Activated gamma-delta T cell treated with Interleukin-2 at 50 U/mL for 16 hours (primary cell): ENCODE measurements at regions not wholly inside any gene's neighbourhood (a gene's known extent, or its start where the extent isn't known, plus 50 kb on each side); places are given as distances from the start of the nearest gene placed in this dataset.

Experiments used
- DNase-seq: peaks from one replicate; pipeline ENCODE4 v3.0.0-alpha.2; 2020

GRCh38 chr7:135827391-135827790 is 78.8 kb upstream of the FAM180A start:
- DNase-seq: no peak

- DNase-seq: no peak
Measured at GRCh38 chr7:135825406-135825805, 76.8 kb upstream of the FAM180A start.

- no peak for DNase-seq
Measured at GRCh38 chr7:135822376-135822775, 73.8 kb upstream of the FAM180A start.

GRCh38 chr7:135817583-135817982 is 69.0 kb upstream of the FAM180A start:
- no peak for DNase-seq

GRCh38 chr7:135815033-135815432 is 66.4 kb upstream of the FAM180A start:
- no peak for DNase-seq

- no peak for DNase-seq
Measured at GRCh38 chr7:135812148-135812547, 63.5 kb upstream of the FAM180A start.

GRCh38 chr7:135811506-135811905 is 62.9 kb upstream of the FAM180A start:
- DNase-seq: no peak

- no peak for DNase-seq
Measured at GRCh38 chr7:135808206-135808605, 59.6 kb upstream of the FAM180A start.

- no peak for DNase-seq
Measured at GRCh38 chr7:135803143-135803542, 54.5 kb upstream of the FAM180A start.

GRCh38 chr7:135802697-135803096 is 54.1 kb upstream of the FAM180A start:
- DNase-seq: no peak

- no peak for DNase-seq
Measured at GRCh38 chr7:135801877-135802276, 53.3 kb upstream of the FAM180A start.

- DNase-seq: peak; percentile 28
Measured at GRCh38 chr7:135801045-135801693, 52.6 kb upstream of the FAM180A start.

- no peak for DNase-seq
Measured at GRCh38 chr7:135800560-135800959, 51.9 kb upstream of the FAM180A start.

GRCh38 chr7:135799881-135800280 is 51.3 kb upstream of the FAM180A start:
- DNase-seq: no peak
